NCI-H1092 (cell line): ENCODE measurements at regions not wholly inside any gene's neighbourhood (a gene's known extent, or its start where the extent isn't known, plus 50 kb on each side); places are given as distances from the start of the nearest gene placed in this dataset.

ENCODE experiments used
- DNase-seq: peaks from one replicate; lab custom pipeline; 2025; lab: John Stamatoyannopoulos, UW

DNA sequence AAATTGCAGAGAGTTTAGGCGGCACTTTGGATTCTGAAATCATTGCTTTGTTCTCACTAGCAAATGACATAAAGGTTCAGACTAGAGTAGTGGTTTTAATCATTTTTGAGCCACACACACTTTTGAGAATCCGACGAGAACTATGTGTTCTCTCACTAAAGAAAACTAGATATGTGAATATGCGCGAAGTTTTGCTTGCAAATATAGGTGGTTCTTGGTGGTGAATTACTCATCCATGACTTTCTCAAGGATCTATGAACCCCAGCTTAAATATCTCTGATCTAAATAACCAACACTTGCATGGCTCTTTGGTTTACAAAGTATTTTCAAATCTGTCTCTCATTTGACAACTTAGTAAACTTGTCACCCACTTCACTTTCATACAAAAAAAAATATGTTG, 54.8 kb downstream of the NOG start:
- no peak for DNase-seq

DNA sequence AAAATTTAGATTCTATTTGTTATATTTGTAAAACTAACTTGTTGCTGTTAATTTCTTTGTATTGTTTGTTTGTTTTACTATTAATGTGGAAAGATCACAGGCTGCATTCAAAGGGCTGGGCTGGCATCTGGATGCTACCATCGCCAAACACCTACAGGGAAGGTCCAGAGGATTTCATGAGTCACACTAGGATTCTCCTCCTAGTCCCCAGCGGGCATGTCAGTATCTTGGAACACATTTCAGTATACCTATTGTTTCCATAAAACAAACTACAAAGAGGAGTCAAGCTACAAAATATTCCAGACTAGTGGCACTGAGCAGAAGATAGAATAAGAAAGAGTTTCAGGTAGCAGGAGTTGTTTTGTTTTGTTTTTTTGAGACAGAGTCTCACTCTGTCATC, 55.3 kb downstream of the NOG start:
- DNase-seq, result no peak

DNA sequence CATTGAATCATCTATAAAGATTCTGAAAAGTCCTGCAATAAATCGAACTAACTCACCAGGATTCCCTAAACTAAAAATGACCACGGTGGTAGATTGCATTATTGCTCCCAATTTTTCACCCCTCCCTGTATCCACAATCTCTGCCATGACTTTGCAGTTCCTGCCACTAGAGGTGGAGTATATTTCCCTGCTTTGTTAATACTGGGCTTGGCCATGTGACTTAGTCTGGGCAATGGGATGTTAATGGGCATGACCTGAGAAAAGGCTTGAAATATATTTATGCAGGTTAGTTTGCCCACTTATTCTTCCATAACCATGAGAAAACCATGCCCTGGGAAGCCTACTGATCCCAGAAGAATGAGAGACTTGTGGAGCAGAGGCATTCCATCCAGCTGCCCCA, 59.1 kb downstream of the NOG start:
- DNase-seq, result no peak

DNA sequence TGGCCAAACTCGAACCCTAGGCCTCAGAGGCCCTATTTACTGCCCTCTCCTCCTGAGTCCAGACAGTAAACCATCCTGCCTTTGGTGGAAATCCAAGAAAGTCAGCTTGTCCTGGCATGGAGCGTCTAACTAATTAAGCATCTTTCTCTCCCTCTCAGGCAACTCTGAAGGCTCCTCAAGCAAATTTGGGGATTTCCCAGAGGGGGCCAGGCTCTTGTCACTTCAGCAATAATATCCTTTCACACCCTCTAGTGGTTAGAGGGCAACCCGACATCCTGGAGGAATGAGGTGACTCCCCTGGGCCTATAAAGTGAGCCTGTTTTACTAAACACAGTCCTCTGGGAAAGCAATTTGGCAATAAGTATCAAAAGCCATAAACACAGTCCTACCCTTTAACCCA, 60.4 kb downstream of the NOG start:
- no peak for DNase-seq

DNA sequence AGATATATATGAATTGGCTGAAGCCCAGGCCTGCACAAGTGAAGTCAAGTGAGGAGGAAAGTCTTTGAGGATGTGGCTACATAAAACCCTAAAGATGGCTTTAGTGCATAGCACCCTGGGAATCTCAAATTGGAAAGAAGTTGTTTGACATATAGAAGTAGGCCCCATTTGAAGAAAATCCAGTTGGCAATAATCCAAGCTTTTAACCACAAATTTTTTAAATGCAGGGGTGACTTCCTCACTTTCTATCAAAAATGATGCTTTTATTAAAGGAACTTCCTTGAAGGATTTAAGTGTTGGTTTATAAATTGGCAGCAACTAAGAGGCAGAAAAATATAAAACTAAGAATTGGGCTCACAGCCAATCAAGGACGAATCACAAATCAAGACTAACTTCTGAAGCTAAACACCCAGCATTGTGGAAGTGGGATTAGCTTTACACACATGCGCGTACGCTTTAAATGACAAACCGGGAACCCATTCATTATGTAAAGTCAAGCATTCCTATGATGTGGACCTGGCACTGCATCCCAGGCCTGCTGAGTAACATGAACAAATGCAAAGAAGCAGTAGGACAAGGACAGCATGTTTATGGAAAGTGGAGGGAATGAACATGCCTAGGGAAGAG, 63.3 kb downstream of the NOG start:
- DNase-seq, result no peak

DNA sequence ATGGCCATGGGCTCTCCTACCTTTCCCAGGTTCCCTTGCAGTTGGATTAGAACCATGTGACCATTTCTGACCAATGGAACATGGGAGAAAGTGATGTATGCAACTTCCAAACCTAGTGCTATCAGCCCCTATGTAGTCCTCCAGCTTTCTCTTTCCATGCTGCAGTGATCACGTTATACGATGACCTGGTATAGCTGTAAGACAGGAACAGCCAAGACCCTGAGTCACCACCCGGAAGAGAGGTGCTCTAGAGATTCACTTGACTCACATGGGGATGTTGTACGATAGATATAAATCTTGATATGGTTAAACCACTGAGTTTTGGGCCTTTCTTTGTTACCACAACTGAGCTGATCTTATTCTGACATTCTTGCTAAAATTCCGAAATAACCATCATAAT, 65.1 kb downstream of the NOG start:
- DNase-seq, result no peak

DNA sequence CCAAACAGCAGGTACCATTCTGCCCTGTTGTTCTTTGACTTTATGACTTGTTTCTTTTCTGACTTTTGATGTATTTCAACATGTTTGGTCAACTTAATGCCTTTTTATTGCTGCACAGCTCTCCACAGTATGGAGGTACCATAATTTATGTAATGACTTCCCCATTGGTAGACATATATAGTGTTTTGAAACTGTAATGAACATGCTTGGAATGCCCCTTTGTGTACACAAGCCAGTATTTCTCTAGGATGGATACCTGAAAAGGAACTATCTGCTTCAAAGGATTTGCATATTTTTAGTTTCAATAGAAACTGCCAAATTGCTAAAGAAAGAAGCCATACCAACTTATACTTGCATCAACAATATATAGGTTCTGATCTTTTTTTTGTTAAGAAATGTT, 66.1 kb downstream of the NOG start:
- no peak for DNase-seq

DNA sequence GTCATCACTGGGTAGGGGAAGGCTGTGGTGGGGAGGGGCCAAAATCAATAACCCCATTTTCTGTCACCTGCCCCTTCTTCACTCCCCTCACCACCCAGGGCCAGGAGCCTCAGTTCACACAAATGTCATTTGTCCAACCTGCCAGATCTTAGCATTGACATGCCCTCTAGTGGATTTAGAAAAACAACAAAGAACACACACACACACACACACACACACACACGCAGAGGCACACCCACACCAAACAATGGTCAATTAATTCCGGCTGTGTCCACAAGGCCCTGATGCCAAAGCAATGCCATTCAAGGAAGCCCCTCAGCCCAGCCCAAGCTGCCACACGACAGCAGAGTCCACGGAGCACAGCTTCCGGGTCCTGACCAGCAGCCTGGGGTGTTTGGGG, 68.4 kb downstream of the NOG start:
- DNase-seq, result no peak

DNA sequence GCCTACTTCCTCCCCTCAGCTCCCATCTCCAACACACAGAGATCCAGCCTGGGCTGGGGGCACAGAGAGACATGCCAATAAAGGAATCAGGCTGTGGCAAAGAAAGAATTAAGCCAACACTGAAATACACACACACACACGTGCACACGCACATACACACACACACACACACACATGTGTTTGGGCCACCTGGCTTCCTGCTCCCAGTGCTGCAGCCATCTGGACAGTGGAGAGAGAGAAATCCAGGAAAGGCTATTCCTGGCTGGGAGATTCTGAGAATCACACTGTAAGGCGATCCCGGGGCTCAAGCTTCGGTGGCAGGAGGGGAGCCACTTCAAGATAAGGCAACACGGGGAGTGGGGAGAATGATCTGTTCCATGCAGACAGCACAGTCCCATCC, 72.4 kb downstream of the NOG start:
- no peak for DNase-seq

DNA sequence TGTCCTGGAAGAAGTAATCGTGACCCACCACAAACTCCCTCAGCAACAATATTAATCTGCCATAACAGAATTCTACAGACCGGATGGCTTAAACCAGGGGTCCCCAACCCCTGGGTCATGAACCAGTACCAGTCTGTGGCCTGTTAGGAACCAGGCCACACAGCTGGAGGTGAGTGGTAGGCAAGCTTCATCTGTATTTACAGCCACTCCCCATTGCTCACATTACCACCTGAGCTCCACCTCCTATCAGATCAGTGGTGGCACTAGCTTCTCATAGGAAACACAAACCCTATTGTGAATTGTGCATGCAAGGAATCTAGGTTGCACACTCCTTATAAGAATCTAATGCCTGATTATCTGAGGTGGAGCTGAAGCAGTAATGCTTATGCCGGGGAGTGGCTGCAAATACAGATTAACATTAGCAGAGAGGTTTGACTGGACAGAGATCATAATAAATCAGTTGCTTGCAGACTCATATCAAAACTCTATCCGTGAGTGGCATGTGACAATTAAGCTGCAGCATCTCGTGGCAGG, 74.5 kb downstream of the NOG start:
- DNase-seq, result no peak

DNA sequence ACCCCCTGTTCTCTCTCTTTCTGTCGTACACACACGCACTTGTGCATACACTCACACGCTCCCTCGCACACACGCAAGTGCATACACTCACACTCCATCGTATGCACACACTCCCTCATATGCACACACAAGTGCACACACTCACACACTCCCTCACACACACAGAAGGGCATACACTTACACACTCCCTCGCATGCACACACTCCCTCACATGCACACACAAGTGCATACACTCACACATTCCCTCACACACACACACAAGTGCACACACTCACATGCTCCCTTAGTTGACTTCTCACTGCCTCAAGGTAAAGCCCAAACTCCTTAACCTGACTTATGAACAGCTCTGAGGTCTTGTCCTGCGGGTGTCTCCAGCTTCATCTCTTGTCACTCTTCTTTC, 78.7 kb downstream of the NOG start:
- DNase-seq, result no peak

DNA sequence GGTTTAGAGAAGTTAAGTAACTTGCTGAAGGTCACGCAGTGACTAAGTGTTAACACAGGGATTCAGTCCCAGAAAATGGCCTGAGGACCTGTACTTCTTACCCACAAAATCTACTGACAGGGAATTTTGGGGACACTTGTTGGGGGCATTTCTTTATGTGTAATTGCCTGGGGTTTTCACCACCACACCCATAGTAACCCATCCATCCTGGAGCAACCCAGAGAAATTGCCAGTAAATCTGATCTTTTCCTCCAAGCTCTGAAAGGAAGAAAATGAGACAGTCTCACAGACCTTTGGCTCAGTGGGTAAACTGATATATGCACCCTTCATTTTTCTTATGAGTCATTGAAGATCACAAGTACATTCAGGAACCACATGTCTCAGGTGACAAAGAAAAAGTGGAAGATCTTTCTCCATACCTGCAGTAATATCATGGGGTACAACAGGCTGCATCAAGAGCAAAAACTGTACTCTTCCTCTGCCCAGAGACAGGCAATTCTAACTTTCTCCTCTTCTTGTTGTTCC, 81.0 kb downstream of the NOG start:
- no peak for DNase-seq

DNA sequence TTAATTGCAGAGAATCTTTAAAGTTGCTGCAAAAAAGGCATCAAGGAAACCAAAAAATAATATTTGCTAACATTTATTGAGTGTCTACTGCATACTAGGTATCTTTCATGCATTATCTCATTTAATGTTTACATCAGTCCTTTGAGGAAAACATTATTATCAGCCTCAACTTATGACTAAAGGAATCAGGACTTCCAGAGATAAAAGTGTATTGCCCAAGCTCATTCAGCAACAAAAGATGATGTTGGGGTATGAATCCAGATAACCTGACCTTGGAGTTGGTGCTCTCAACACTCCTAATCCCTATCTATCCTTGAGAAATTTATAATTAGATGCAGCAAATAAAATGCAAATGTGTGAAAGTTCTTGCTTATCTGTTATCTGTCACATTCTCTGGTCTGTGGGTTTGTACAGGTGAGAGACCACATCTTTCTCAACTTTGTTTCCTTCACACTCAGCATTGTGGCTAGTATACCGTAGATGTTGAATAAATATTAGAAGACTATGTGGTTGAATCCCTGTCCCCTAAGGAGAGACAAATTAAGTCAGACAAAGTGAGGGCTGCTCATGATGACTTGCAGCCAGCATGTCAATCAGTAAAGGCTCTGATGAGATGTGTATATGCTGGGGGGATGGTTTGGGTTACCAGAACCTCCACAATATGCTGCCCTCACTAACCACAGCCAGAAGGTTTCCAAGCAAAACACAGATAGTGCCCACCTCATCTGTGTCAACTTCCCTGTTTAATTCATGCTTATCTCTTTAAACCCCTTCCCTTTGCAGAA, 82.6 kb downstream of the NOG start:
- DNase-seq, result no peak

DNA sequence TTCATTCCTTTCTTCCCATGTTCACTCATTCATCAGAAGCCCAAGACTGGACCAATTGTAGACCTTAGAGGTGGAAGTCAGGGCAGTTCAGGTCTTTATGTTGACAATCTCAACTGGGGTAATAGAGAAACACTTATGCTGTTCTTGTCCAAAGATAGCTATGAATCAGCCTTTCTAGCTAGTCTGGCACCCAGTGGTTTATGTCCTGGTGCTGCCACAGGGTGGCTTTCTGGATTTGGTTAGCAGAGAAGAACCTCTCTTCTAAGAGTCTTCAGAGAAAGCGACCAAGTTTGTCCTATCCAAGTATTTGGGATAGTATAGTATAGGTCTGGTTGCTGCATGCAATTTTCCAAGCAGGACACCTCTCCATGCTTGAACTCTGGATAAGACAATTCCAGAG, 83.3 kb downstream of the NOG start:
- DNase-seq, result no peak

DNA sequence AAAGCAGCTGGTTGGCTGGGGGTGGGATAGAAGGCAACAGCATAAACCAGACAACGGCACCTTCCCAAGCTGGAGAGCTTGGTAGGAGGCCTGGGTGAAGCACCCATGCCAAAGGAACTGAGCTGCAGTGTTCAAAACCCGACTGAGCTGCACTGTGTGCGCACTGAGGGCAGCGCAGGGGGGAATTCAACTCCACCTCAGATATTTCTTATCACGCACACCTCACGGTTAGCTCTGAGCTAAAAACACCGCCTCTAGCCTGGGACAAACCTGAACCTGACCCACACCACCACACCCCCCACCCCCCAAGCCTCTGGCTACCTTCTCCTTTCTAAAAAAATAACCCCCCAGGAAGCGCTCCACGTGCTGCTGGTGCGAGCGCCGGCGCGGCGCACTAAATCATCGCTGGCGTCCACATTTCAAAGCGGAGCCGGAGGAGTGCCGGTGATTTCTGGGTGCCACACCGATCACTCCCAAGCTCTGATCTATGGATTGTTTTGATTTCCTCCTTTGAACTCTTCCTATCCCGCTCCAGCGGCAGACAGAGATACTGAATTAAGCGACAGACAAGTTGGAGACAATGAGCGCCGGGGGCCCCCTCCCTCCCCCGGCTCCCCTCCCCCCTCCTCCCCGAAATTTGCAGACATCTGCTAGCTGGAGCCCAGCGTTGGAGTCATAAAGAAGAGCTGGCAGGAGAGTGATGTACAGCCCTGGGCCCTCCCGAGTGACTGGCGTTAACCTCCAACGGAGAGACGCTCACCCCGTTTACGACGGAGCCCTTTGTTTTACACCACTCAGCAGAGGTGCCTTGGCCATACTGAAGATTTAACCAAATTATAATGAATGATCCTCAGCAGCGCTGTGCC, 85.0 kb downstream of the NOG start:
- DNase-seq, result no peak

DNA sequence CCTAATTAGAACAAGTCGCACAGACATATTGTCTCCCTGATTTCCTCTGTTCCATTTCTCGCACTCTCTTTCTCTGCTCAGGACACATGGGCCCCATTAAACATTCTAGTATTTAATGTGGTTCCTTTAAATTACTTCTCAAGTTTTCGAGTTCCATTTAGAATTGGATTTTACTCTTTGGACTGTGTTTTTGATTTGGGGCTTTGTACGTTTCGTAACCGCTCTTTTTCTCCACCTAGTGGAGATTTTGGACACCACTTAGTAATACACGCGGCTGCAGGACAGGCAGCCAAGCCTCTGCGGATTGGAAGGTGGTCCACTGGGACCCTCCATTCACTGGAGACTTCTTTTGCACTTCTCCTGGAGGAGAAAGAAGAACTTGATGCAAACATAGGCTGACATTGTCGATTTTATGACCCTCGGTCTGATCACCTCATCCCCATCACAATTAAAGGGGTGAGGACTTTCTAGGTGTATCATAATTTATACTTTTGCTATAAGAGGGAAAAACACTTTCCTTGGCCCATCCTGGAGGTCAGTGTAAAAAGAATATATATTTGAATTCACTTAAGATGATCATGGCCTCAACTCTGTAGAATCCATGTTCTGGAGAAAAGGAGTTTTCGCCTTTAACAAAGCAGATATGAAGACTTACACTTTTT, 85.7 kb downstream of the NOG start:
- peak; percentile 4 for DNase-seq

DNA sequence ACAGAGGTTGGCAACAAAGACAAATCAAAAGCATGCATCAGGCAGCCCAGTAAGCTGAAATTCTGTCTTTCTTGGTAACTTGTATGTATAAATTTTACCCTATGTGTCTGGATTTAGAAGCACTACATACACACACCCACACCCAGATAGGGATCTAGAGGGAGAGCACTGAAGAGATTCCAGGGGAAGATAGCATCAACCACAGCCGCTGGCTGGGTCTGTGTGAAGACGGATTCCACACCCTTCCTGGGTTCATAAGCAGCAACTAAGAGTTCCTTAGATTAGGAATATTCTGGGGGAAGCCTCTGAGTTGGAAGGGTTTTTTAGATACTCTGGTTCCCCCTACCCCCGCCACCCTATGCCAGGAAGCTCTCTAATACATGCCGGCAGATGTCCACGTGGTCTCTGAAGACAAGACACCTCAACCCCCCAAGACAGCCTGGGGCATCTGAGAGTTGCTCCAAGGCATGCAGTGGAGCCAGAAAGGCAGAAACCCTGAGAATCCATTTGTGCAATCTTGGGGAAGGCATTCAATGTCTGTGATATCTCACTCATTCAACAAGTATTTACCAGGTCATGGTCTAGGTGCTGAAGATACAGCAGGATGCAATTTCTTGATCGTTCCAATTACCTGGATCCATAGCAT, 86.4 kb downstream of the NOG start:
- no peak for DNase-seq

DNA sequence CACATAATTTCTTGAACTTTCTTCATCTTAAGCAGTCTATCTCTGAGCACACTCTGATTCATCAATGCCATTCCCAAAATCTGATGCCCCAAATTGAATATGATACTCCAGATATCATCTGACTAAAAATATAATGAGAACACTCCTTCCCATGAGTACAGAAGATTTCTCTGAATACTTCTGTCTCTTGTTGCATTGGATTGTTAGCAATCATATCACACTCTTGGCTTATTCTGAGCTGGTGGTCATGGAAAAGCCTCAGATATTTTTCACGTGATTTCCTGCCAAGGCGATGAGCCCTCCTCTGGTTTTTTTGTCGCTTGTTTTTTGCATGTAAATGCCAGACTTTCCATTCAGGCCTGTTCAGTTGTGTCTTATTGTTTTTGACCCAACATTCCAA, 87.2 kb downstream of the NOG start:
- DNase-seq, result no peak

DNA sequence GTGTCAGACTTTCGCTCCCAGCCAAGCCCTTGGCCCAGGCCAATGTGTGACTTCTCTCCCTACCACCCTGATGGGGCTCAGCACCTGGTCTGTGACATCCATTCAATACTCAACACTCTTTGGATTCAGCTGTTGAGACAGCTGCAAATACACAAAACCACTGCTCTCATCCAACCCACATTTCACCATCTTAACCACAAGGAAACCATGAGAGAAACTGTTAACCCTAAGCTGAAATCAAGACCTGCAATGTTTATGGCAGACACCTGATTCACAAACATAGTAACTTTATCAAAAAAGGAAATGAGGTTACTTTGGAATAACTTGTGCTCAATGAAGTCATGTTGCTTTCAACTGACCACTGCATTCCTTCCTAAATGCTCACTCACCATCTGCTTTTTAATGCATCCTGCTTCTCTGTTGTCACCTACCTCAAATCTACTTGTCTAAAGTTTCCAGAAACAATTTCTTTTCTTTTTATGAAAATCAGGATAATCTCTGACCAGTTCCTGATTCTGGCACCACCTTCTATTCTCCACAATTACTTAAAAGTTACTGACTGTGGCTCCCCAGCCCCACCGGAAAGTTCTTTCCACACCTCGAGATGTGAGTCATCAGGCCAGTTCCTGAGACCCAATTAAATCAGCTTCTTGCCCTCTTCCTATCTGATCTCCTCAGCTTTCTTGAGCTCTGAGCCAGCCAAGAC, 88.2 kb downstream of the NOG start:
- no peak for DNase-seq

DNA sequence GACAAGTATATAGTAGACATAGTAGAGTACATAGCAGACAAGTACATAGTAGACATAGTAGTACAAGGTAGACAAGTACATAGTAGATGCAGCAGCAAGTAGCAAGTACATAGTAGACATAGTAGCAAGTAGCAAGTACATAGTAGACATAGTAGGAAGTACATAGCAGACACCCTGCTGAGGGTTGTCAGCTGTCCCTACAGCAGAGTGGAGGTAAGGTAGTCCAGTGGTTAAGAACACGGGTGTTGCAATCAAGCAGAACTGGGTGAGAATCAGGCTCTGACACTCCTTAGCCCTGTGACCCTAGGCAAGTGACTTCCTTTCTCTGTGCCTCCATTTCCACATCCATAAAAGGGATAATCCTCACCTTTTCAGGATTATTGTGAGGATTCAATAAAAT, 94.7 kb downstream of the NOG start:
- DNase-seq, result no peak
